SK-N-SH (cell line): ENCODE measurements at regions not wholly inside any gene's neighbourhood (a gene's known extent, or its start where the extent isn't known, plus 50 kb on each side); places are given as distances from the start of the nearest gene placed in this dataset.

ENCODE experiments used
- CTCF ChIA-PET: fragments of 300-600, 350-600 bp; formaldehyde crosslinking; extraction: SDS; loops from one replicate; lab custom pipeline; 2021; lab: Yijun Ruan, JAX
- POLR2A ChIA-PET: fragments of 350-600 bp; sonication (Branson Sonifier 250); formaldehyde crosslinking; extraction: SDS; loops from one replicate; lab custom pipeline; 2020; ENCODE audit warnings: antibody characterized with exemption, inconsistent platforms; lab: Yijun Ruan, JAX
- DNase-seq: peaks from one replicate; pipeline ENCODE4 v3.0.0; 2012
- H2AFZ ChIP-seq: fragments of 200-600 bp; sonication (generic); 2 replicates; pipeline ENCODE4 v1.8.1; 2016; ENCODE audit warnings: antibody characterized with exemption, mild to moderate bottlenecking, low read depth
- H3F3A ChIP-seq: fragments of 200-600 bp; sonication (generic); replicated peaks from 2 replicates; pipeline ENCODE3; 2016; ENCODE audit warnings: antibody characterized with exemption, mild to moderate bottlenecking; ENCODE audit not compliant: insufficient read depth
- H3K27ac ChIP-seq, 2 experiments: fragments of 200-500 bp in 1 of 2; fragments of 200-600 bp in 1 of 2; sonication (Bioruptor generic) in 1 of 2; sonication (generic), shearing (Covaris generic) in 1 of 2; 2 replicates each; pipeline versions ENCODE4 v1.5.1 to v1.6.1; 2014 to 2016; ENCODE audit warnings: low read depth in 2 of 2, inconsistent platforms in 1 of 2, low read length in 1 of 2, mild to moderate bottlenecking in 1 of 2, mixed read lengths in 1 of 2
- H3K27me3 ChIP-seq: fragments of 200-600 bp; sonication (generic), shearing (Covaris generic); 2 replicates; pipeline ENCODE4 v1.6.1; 2016; ENCODE audit warnings: mixed run types; ENCODE audit not compliant: insufficient read depth
- H3K36me3 ChIP-seq, 2 experiments: fragments of 200-500 bp in 1 of 2; fragments of 200-600 bp in 1 of 2; sonication (Bioruptor generic) in 1 of 2; sonication (generic) in 1 of 2; replicated peaks in 1 of 2; 2 replicates each; pipeline versions ENCODE3 to v1.5.1; 2014 to 2016; ENCODE audit warnings: low read length in 1 of 2, mild to moderate bottlenecking in 1 of 2; ENCODE audit not compliant: insufficient read depth in 2 of 2, control insufficient read depth in 1 of 2
- H3K4me1 ChIP-seq, 2 experiments: fragments of 200-500 bp in 1 of 2; fragments of 200-600 bp in 1 of 2; sonication (Bioruptor generic) in 1 of 2; sonication (generic), shearing (Covaris generic) in 1 of 2; 2 replicates each; pipeline versions ENCODE4 v1.5.1 to v1.6.1; 2014 to 2016; ENCODE audit warnings: low read depth in 1 of 2, low read length in 1 of 2, mixed run types in 1 of 2; ENCODE audit not compliant: insufficient read depth in 2 of 2, control insufficient read depth in 1 of 2
- H3K4me2 ChIP-seq: fragments of 200-600 bp; sonication (generic), shearing (Covaris generic); 2 replicates; pipeline ENCODE4 v1.6.1; 2017; ENCODE audit warnings: mixed run types
- H3K4me3 ChIP-seq, 2 experiments: fragments of 200-500 bp in 1 of 2; fragments of 200-600 bp in 1 of 2; sonication (Bioruptor generic) in 1 of 2; sonication (generic), shearing (Covaris generic) in 1 of 2; 2 replicates each; pipeline versions ENCODE4 v1.5.1 to v1.8.1; 2014 to 2016; ENCODE audit warnings: low read depth in 2 of 2, inconsistent platforms in 1 of 2, low read length in 1 of 2, mild to moderate bottlenecking in 1 of 2, mixed read lengths in 1 of 2, moderate library complexity in 1 of 2
- H3K79me2 ChIP-seq: fragments of 200-600 bp; sonication (generic); 2 replicates; pipeline ENCODE4 v1.8.1; 2017; ENCODE audit warnings: mild to moderate bottlenecking; ENCODE audit not compliant: insufficient read depth
- H3K9ac ChIP-seq: fragments of 200-600 bp; sonication (generic); 2 replicates; pipeline ENCODE4 v1.6.1; 2017; ENCODE audit warnings: mixed run types
- H3K9me2 ChIP-seq: fragments of 200-600 bp; sonication (generic); 2 replicates; pipeline ENCODE4 v1.6.1; 2017; ENCODE audit warnings: mixed run types
- H3K9me3 ChIP-seq: fragments of 200-600 bp; sonication (generic); 2 replicates; pipeline ENCODE4 v1.6.1; 2017; ENCODE audit warnings: mixed run types, mild to moderate bottlenecking, moderate library complexity
- H4K20me1 ChIP-seq: fragments of 200-600 bp; sonication (generic); 2 replicates; pipeline ENCODE4 v1.6.1; 2017; ENCODE audit warnings: mild to moderate bottlenecking, mixed run types; ENCODE audit not compliant: insufficient read depth
- ELF1 ChIP-seq: IDR thresholded peaks from 2 replicates; pipeline ENCODE4 v1.4.0; 2012
- FOSL2 ChIP-seq: IDR thresholded peaks from 2 replicates; pipeline ENCODE4 v1.4.0; 2012; ENCODE audit warnings: low read depth, mild to moderate bottlenecking, moderate library complexity, borderline replicate concordance
- GABPA ChIP-seq: IDR thresholded peaks from 2 replicates; pipeline ENCODE4 v1.4.0; 2012; ENCODE audit warnings: low read depth, mild to moderate bottlenecking
- NFIC ChIP-seq: IDR thresholded peaks from 2 replicates; pipeline ENCODE4 v1.4.0; 2012; ENCODE audit warnings: borderline replicate concordance
- NRF1 ChIP-seq: IDR thresholded peaks from 2 replicates; pipeline ENCODE4 v1.6.1; 2012; ENCODE audit warnings: low read depth, mild to moderate bottlenecking, low read length
- WGBS: methylation state at CpG from one replicate; pipeline ENCODE4 v1.1.6; 2017; ENCODE audit warnings: low lambda C conversion rate; 5-methylcytosine and 5-hydroxymethylcytosine counted together
- TF ChIP-seq, protein P1 (sequence below): IDR thresholded peaks from 2 replicates; pipeline ENCODE4 v1.4.0; 2012; ENCODE audit warnings: low read depth, borderline replicate concordance
- TF ChIP-seq, protein P2 (sequence below): IDR thresholded peaks from 2 replicates; pipeline ENCODE4 v1.4.0; 2012; ENCODE audit warnings: low read depth
- TF ChIP-seq, protein P3 (sequence below): IDR thresholded peaks from 2 replicates; pipeline ENCODE4 v1.6.1; 2012; ENCODE audit warnings: mild to moderate bottlenecking, low read depth, low read length, moderate library complexity
- TF ChIP-seq, protein P4 (sequence below): IDR thresholded peaks from 2 replicates; pipeline ENCODE4 v1.4.0; 2012; ENCODE audit warnings: low read depth, borderline replicate concordance
- TF ChIP-seq, protein P5 (sequence below): fragments of 150-350 bp; IDR thresholded peaks from 2 replicates; pipeline ENCODE4 v1.6.1; 2016; ENCODE audit warnings: mild to moderate bottlenecking, low read depth, low read length

DNA sequence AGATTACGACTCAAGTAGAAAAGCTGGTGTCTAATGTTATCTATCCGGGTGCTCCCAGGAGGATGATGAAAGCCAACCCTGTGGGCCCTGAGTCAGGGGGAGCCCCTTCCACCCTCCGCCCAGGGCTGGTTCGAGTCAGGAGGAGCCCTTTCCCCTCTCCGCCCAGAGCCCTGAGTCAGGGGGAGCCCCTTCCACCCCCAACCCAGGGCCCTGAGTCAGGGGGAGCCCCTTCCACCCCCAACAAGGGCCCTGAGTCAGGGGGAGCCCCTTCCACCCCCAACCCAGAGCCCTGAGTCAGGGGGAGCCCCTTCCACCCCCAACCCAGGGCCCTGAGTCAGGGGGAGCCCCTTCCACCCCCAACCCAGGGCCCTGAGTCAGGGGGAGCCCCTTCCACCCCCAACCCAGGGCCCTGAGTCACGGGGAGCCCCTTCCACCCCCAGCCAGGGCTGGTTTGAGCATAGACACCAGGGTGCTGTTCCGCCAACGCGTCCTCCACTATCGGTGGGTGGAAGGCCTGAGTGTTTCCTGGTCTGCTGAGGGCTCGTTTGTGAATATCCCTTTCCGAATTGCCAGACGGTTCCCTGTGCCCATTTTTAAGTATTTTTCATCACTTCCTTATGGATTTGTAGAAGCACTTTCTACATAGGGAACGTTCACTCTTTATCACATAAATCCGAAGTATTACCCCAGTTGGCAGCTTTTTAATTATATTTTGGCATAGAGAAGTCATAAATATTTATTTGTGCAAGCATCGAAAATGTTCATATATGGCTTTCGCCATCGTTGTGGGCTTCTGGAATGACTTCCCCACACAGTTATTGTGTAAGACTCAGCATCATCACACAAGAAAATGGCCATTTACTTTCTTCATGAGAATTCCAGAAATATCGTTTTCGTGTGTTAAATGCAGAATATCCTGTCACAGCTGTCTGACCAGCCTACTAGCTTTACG is 380.6 kb downstream of the BRD1 start:
- TF ChIP-seq, protein P1, sequence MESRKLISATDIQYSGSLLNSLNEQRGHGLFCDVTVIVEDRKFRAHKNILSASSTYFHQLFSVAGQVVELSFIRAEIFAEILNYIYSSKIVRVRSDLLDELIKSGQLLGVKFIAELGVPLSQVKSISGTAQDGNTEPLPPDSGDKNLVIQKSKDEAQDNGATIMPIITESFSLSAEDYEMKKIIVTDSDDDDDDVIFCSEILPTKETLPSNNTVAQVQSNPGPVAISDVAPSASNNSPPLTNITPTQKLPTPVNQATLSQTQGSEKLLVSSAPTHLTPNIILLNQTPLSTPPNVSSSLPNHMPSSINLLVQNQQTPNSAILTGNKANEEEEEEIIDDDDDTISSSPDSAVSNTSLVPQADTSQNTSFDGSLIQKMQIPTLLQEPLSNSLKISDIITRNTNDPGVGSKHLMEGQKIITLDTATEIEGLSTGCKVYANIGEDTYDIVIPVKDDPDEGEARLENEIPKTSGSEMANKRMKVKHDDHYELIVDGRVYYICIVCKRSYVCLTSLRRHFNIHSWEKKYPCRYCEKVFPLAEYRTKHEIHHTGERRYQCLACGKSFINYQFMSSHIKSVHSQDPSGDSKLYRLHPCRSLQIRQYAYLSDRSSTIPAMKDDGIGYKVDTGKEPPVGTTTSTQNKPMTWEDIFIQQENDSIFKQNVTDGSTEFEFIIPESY = no peak
- TF ChIP-seq GABPA = no peak
- TF ChIP-seq, protein P2, sequence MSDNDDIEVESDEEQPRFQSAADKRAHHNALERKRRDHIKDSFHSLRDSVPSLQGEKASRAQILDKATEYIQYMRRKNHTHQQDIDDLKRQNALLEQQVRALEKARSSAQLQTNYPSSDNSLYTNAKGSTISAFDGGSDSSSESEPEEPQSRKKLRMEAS = no peak
- TF ChIP-seq NFIC = no peak
- TF ChIP-seq, protein P3, sequence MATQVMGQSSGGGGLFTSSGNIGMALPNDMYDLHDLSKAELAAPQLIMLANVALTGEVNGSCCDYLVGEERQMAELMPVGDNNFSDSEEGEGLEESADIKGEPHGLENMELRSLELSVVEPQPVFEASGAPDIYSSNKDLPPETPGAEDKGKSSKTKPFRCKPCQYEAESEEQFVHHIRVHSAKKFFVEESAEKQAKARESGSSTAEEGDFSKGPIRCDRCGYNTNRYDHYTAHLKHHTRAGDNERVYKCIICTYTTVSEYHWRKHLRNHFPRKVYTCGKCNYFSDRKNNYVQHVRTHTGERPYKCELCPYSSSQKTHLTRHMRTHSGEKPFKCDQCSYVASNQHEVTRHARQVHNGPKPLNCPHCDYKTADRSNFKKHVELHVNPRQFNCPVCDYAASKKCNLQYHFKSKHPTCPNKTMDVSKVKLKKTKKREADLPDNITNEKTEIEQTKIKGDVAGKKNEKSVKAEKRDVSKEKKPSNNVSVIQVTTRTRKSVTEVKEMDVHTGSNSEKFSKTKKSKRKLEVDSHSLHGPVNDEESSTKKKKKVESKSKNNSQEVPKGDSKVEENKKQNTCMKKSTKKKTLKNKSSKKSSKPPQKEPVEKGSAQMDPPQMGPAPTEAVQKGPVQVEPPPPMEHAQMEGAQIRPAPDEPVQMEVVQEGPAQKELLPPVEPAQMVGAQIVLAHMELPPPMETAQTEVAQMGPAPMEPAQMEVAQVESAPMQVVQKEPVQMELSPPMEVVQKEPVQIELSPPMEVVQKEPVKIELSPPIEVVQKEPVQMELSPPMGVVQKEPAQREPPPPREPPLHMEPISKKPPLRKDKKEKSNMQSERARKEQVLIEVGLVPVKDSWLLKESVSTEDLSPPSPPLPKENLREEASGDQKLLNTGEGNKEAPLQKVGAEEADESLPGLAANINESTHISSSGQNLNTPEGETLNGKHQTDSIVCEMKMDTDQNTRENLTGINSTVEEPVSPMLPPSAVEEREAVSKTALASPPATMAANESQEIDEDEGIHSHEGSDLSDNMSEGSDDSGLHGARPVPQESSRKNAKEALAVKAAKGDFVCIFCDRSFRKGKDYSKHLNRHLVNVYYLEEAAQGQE = no peak
- TF ChIP-seq, protein P4, sequence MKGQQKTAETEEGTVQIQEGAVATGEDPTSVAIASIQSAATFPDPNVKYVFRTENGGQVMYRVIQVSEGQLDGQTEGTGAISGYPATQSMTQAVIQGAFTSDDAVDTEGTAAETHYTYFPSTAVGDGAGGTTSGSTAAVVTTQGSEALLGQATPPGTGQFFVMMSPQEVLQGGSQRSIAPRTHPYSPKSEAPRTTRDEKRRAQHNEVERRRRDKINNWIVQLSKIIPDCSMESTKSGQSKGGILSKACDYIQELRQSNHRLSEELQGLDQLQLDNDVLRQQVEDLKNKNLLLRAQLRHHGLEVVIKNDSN = no peak
- TF ChIP-seq, protein P5, sequence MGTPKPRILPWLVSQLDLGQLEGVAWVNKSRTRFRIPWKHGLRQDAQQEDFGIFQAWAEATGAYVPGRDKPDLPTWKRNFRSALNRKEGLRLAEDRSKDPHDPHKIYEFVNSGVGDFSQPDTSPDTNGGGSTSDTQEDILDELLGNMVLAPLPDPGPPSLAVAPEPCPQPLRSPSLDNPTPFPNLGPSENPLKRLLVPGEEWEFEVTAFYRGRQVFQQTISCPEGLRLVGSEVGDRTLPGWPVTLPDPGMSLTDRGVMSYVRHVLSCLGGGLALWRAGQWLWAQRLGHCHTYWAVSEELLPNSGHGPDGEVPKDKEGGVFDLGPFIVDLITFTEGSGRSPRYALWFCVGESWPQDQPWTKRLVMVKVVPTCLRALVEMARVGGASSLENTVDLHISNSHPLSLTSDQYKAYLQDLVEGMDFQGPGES = no peak
- TF ChIP-seq FOSL2 = no peak
- TF ChIP-seq NRF1 = no peak
- TF ChIP-seq ELF1 = no peak
- ChIA-PET POLR2A (no interaction called here), CTCF (no interaction called here)
- H3K9me3 ChIP-seq = no peaks in the 10 kb centered on the region
- H3K4me3 ChIP-seq = no peak overlapping the region
- no peak for DNase-seq
- WGBS = 18% methylated on average over 19 of the region's 21 CpGs
- H3K9ac ChIP-seq = no peak overlapping the region
- H3K27ac ChIP-seq = no peak overlapping the region
- H4K20me1 ChIP-seq = no peaks in the 10 kb centered on the region
- H3K79me2 ChIP-seq = no peaks in the 10 kb centered on the region
- H3K4me1 ChIP-seq = no peaks in the 10 kb centered on the region
- no peaks in the 10 kb centered on the region for H3F3A ChIP-seq
- H3K9me2 ChIP-seq = no peaks in the 10 kb centered on the region
- H3K36me3 ChIP-seq = no peaks in the 10 kb centered on the region
- H3K4me2 ChIP-seq = no peak overlapping the region
- H3K27me3 ChIP-seq = peaks cover 5% of the 10 kb centered on the region; the same call in 1 of the 2 replicates
- no peak overlapping the region for H2AFZ ChIP-seq
